ENCODE measurements at regions not wholly inside any gene's neighbourhood (a gene's known extent, or its start where the extent isn't known, plus 50 kb on each side); places are given as distances from the start of the nearest gene placed in this dataset.
"Not testable (repeated sequence)": the region's sequence is repeated elsewhere in the genome, so short reads cannot be mapped to it uniquely, and the experiment has no call there.

GRCh38 chr6:23784301-23784919 lies 341.6 kb upstream of the NRSN1 start:
- H3K4me1 ChIP-seq (ENCODE audit: control insufficient read depth, low read length) = no peaks in the 10 kb centered on the region
- no peaks in the 10 kb centered on the region for H3K36me3 ChIP-seq (ENCODE audit: control insufficient read depth, low read length)
- TF ChIP-seq CTCF (IDR thresholded peaks at IDR 0.05; ENCODE audit: low read depth, low read length, poor library complexity, severe bottlenecking) (no peak), EZH2phosphoT487 (IDR thresholded peaks at IDR 0.05; ENCODE audit: borderline replicate concordance, low read length) (no peak)
- no peak overlapping the region for H3K27ac ChIP-seq (ENCODE audit: low read depth, low read length)
- no peaks in the 10 kb centered on the region for H4K20me1 ChIP-seq (ENCODE audit: control insufficient read depth, insufficient read depth, low read depth, low read length)
- no peaks in the 10 kb centered on the region for H3K9me3 ChIP-seq (ENCODE audit: control insufficient read depth, insufficient read depth, low read length)
- no peak overlapping the region for H3K4me2 ChIP-seq (ENCODE audit: low read length)
- H3F3A ChIP-seq (ENCODE audit: control insufficient read depth, insufficient read depth) = no peaks in the 10 kb centered on the region
- H3K4me3 ChIP-seq (ENCODE audit: low read length) = no peak overlapping the region
- no peaks in the 10 kb centered on the region for H3K27me3 ChIP-seq (ENCODE audit: control insufficient read depth, low read length)
- no peaks in the 10 kb centered on the region for H3K79me2 ChIP-seq (ENCODE audit: control insufficient read depth, low read length)
- no peaks in the 10 kb centered on the region for H3K9me2 ChIP-seq (replicated peaks; ENCODE audit: control insufficient read depth, low read length)

- Histone ChIP-seq H3K27me3 (ENCODE audit: control insufficient read depth, low read length) (no peaks in the 10 kb centered on the region), H3K36me3 (ENCODE audit: control insufficient read depth, low read length) (no peaks in the 10 kb centered on the region), H3K4me3 (ENCODE audit: low read length) (no peak overlapping the region), H3K79me2 (ENCODE audit: control insufficient read depth, low read length) (no peaks in the 10 kb centered on the region), H3K9me2 (replicated peaks; ENCODE audit: control insufficient read depth, low read length) (no peaks in the 10 kb centered on the region), H3K9me3 (ENCODE audit: control insufficient read depth, insufficient read depth, low read length) (no peaks in the 10 kb centered on the region), H3K4me1 (ENCODE audit: control insufficient read depth, low read length) (no peaks in the 10 kb centered on the region), H4K20me1 (ENCODE audit: control insufficient read depth, insufficient read depth, low read depth, low read length) (no peaks in the 10 kb centered on the region), H3K4me2 (ENCODE audit: low read length) (no peak overlapping the region), H3K27ac (ENCODE audit: low read depth, low read length) (no peak overlapping the region), H3F3A (ENCODE audit: control insufficient read depth, insufficient read depth) (no peaks in the 10 kb centered on the region)
- TF ChIP-seq EZH2phosphoT487 (IDR thresholded peaks at IDR 0.05; ENCODE audit: borderline replicate concordance, low read length) (no peak), CTCF (IDR thresholded peaks at IDR 0.05; ENCODE audit: low read depth, low read length, poor library complexity, severe bottlenecking) (no peak)
These were observed 335.3 kb upstream of the NRSN1 start for GRCh38 chr6:23790756-23791155.

- Histone ChIP-seq H3F3A (ENCODE audit: control insufficient read depth, insufficient read depth) (no peaks in the 10 kb centered on the region), H3K9me2 (replicated peaks; ENCODE audit: control insufficient read depth, low read length) (no peaks in the 10 kb centered on the region)
These were observed 329.0 kb upstream of the NRSN1 start for GRCh38 chr6:23797041-23797440.

GRCh38 chr6:23804289-23804688 lies 321.7 kb upstream of the NRSN1 start:
- H3K36me3 ChIP-seq (ENCODE audit: control insufficient read depth, low read length); H3K4me2 ChIP-seq (ENCODE audit: low read length); H3K4me1 ChIP-seq (ENCODE audit: control insufficient read depth, low read length); H3K9me2 ChIP-seq (replicated peaks; ENCODE audit: control insufficient read depth, low read length); H4K20me1 ChIP-seq (ENCODE audit: control insufficient read depth, insufficient read depth, low read depth, low read length); H3K27ac ChIP-seq (ENCODE audit: low read depth, low read length); H3K27me3 ChIP-seq (ENCODE audit: control insufficient read depth, low read length); H3K79me2 ChIP-seq (ENCODE audit: control insufficient read depth, low read length); H3K4me3 ChIP-seq (ENCODE audit: low read length); H3K9me3 ChIP-seq (ENCODE audit: control insufficient read depth, insufficient read depth, low read length); H3F3A ChIP-seq (ENCODE audit: control insufficient read depth, insufficient read depth): not testable (repeated sequence)

More at GRCh38 chr6:23797041-23797440, 329.0 kb upstream of the NRSN1 start:
- Histone ChIP-seq H3K4me2 (ENCODE audit: low read length) (no peak overlapping the region), H3K4me3 (ENCODE audit: low read length) (no peak overlapping the region), H3K9me3 (ENCODE audit: control insufficient read depth, insufficient read depth, low read length) (no peaks in the 10 kb centered on the region), H3K27ac (ENCODE audit: low read depth, low read length) (no peak overlapping the region), H3K36me3 (ENCODE audit: control insufficient read depth, low read length) (no peaks in the 10 kb centered on the region), H4K20me1 (ENCODE audit: control insufficient read depth, insufficient read depth, low read depth, low read length) (no peaks in the 10 kb centered on the region), H3K4me1 (ENCODE audit: control insufficient read depth, low read length) (no peaks in the 10 kb centered on the region), H3K79me2 (ENCODE audit: control insufficient read depth, low read length) (no peaks in the 10 kb centered on the region), H3K27me3 (ENCODE audit: control insufficient read depth, low read length) (no peaks in the 10 kb centered on the region)
- TF ChIP-seq EZH2phosphoT487 (IDR thresholded peaks at IDR 0.05; ENCODE audit: borderline replicate concordance, low read length) = no peak
- TF ChIP-seq CTCF (IDR thresholded peaks at IDR 0.05; ENCODE audit: low read depth, low read length, poor library complexity, severe bottlenecking) = no peak

GRCh38 chr6:23821141-23821540 lies 304.9 kb upstream of the NRSN1 start:
- not testable (repeated sequence) for H3K27me3 ChIP-seq (ENCODE audit: control insufficient read depth, low read length); H3K4me1 ChIP-seq (ENCODE audit: control insufficient read depth, low read length); H3F3A ChIP-seq (ENCODE audit: control insufficient read depth, insufficient read depth); H3K9me3 ChIP-seq (ENCODE audit: control insufficient read depth, insufficient read depth, low read length); H3K4me3 ChIP-seq (ENCODE audit: low read length); H3K79me2 ChIP-seq (ENCODE audit: control insufficient read depth, low read length); H3K4me2 ChIP-seq (ENCODE audit: low read length); H4K20me1 ChIP-seq (ENCODE audit: control insufficient read depth, insufficient read depth, low read depth, low read length); H3K9me2 ChIP-seq (replicated peaks; ENCODE audit: control insufficient read depth, low read length); H3K36me3 ChIP-seq (ENCODE audit: control insufficient read depth, low read length); H3K27ac ChIP-seq (ENCODE audit: low read depth, low read length)

All from DOHH2 (cell line).